ENCODE measurements at regions not wholly inside any gene's neighbourhood (a gene's known extent, or its start where the extent isn't known, plus 50 kb on each side); places are given as distances from the start of the nearest gene placed in this dataset.
A peak's percentile ranks its signal among the peaks of the same experiment; 100 is the strongest.

GRCh38 chr11:128335729-128336128 is 251.6 kb downstream of the ETS1 start:
- DNase-seq (ENCODE audit: low read depth, low spot score) (no peak), FAIRE-seq (no peak)
- Histone ChIP-seq H3K27me3 (ENCODE audit: control insufficient read depth in 2 of 2, insufficient read depth in 2 of 2, low read length in 2 of 2) (no peaks in the 10 kb centered on the region), H3K79me2 (ENCODE audit: control insufficient read depth, insufficient read depth, low read length) (no peaks in the 10 kb centered on the region), H3K9me3 (replicated peaks; ENCODE audit: control insufficient read depth, insufficient read depth, low read length) (no peaks in the 10 kb centered on the region), H3K9ac (replicated peaks; ENCODE audit: extremely low read depth, insufficient read depth, low read length) (no peak overlapping the region), H3K4me2 (ENCODE audit: insufficient read depth, low read length) (no peak overlapping the region), H3K27ac (ENCODE audit: insufficient read depth, low read depth, low read length) (peak overlapping the region; percentile 87), H3K4me3 (replicated peaks in 1 of 3; ENCODE audit: insufficient read depth in 1 of 3, low read depth in 1 of 3, low read length in 3 of 3) (no peak overlapping the region), H4K20me1 (replicated peaks; ENCODE audit: control insufficient read depth, extremely low read depth, insufficient read depth, low read length) (no peaks in the 10 kb centered on the region), H3K9me1 (replicated peaks; ENCODE audit: control insufficient read depth, extremely low read depth, insufficient read depth, low read length) (no peaks in the 10 kb centered on the region), H2AFZ (ENCODE audit: low read depth, low read length) (no peak overlapping the region), H3K4me1 (ENCODE audit: control insufficient read depth, extremely low read depth, insufficient read depth, low read length) (peaks cover 38% of the 10 kb centered on the region), H3K36me3 (ENCODE audit: control insufficient read depth in 2 of 2, extremely low read depth in 1 of 2, insufficient read depth in 2 of 2, low read length in 2 of 2) (no peaks in the 10 kb centered on the region)
- BruUV-seq (replicated peaks): TSS peak; percentile 17
- ChIA-PET POLR2A (interaction anchor here (1.0 to 1.1 kb wide), 2 partner anchors 127 to 175 kb away, joined by 3 read pairs; no protein-coding TSS in a partner anchor), CTCF (interaction anchor here (1.1 to 2.0 kb wide), 5 partner anchors 11 to 297 kb away, joined by 3 to 8 read pairs (median 5); no protein-coding TSS in a partner anchor)
- dilution Hi-C loops (cut with MboI; ENCODE audit: extremely low pct_ligation_motif_present, low sequenced_read_pairs) (no loop called here), intact Hi-C loops (cut with micrococcal nuclease) (loop anchor here (2.0 kb wide), 3 partner anchors 21 to 357 kb away; no protein-coding TSS in a partner anchor)
- no peak for TF ChIP-seq JUN (IDR thresholded peaks at IDR 0.05; ENCODE audit: borderline replicate concordance, insufficient read depth, insufficient read length, low read depth)
- no peak for TF ChIP-seq CTCF (IDR thresholded peaks at IDR 0.05; ENCODE audit: extremely low read depth in 1 of 2, insufficient read depth in 1 of 2, low read depth in 1 of 2, low read length in 2 of 2)
- TF ChIP-seq POLR2AphosphoS5 (IDR thresholded peaks at IDR 0.05; ENCODE audit: insufficient read depth, low read depth, low read length): no peak
- no peak for TF ChIP-seq EZH2 (IDR thresholded peaks at IDR 0.05; ENCODE audit: borderline replicate concordance, low read depth, low read length, severe bottlenecking)
- TF ChIP-seq GATA2 (IDR thresholded peaks at IDR 0.05; ENCODE audit: insufficient read depth, insufficient read length, low read depth, low read length): no peak
- TF ChIP-seq, protein P1, sequence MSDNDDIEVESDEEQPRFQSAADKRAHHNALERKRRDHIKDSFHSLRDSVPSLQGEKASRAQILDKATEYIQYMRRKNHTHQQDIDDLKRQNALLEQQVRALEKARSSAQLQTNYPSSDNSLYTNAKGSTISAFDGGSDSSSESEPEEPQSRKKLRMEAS (IDR thresholded peaks at IDR 0.05; ENCODE audit: insufficient read depth, insufficient read length): no peak
- no peak for TF ChIP-seq MYC (IDR thresholded peaks at IDR 0.05; ENCODE audit: low read depth, low read length)
- no peak for TF ChIP-seq POLR2A (IDR thresholded peaks at IDR 0.05; ENCODE audit: low read depth, low read length)
- TF ChIP-seq FOS (IDR thresholded peaks at IDR 0.05; ENCODE audit: borderline replicate concordance, insufficient read depth, low read length): no peak

All from endothelial cell of umbilical vein (primary cell).